OCI-LY1 (cell line): ENCODE measurements at regions not wholly inside any gene's neighbourhood (a gene's known extent, or its start where the extent isn't known, plus 50 kb on each side); places are given as distances from the start of the nearest gene placed in this dataset.

Source experiments
- H2AFZ ChIP-seq: fragments of 200-600 bp; sonication (generic), shearing (Covaris generic); 2 replicates; pipeline ENCODE4 v1.6.0; 2014; ENCODE audit warnings: antibody characterized with exemption, mild to moderate bottlenecking, low read length
- H3F3A ChIP-seq: fragments of 200-600 bp; sonication (generic), shearing (Covaris generic); 2 replicates; pipeline ENCODE4 v1.6.0; 2014; ENCODE audit warnings: mild to moderate bottlenecking, antibody characterized with exemption, low read length, moderate library complexity; ENCODE audit not compliant: insufficient read depth
- H3K27ac ChIP-seq: fragments of 200-600 bp; sonication (generic); 2 replicates; pipeline ENCODE4 v1.5.1; 2014; ENCODE audit warnings: low read length, mixed run types, mild to moderate bottlenecking, low read depth; ENCODE audit not compliant: poor library complexity, severe bottlenecking
- H3K27me3 ChIP-seq: fragments of 200-600 bp; sonication (generic); 2 replicates; pipeline ENCODE4 v1.6.0; 2014; ENCODE audit warnings: antibody characterized with exemption, mild to moderate bottlenecking, low read length, moderate library complexity; ENCODE audit not compliant: insufficient read depth
- H3K36me3 ChIP-seq: fragments of 200-600 bp; sonication (generic); 2 replicates; pipeline ENCODE4 v1.6.1; 2014; ENCODE audit warnings: mild to moderate bottlenecking, antibody characterized with exemption, low read length, moderate library complexity, mixed read lengths; ENCODE audit not compliant: insufficient read depth
- H3K4me1 ChIP-seq: fragments of 200-600 bp; sonication (generic); 2 replicates; pipeline ENCODE4 v1.5.1; 2014; ENCODE audit warnings: mild to moderate bottlenecking, low read length, moderate library complexity; ENCODE audit not compliant: insufficient read depth, severe bottlenecking
- H3K4me2 ChIP-seq: fragments of 200-600 bp; sonication (generic), shearing (Covaris generic); 2 replicates; pipeline ENCODE4 v1.6.1; 2014; ENCODE audit warnings: low read length
- H3K4me3 ChIP-seq: fragments of 200-600 bp; sonication (generic); 2 replicates; pipeline ENCODE4 v1.5.1; 2014; ENCODE audit warnings: low read length, low read depth, mild to moderate bottlenecking, mixed read lengths; ENCODE audit not compliant: poor library complexity, severe bottlenecking
- H3K79me2 ChIP-seq: fragments of 200-600 bp; shearing (Covaris generic); 2 replicates; pipeline ENCODE4 v1.6.1; 2016; ENCODE audit warnings: mixed run types, low read length, mixed read lengths; ENCODE audit not compliant: insufficient read depth
- H3K9ac ChIP-seq: fragments of 200-600 bp; sonication (generic), shearing (Covaris generic); 2 replicates; pipeline ENCODE4 v1.6.1; 2014; ENCODE audit warnings: mild to moderate bottlenecking, low read length, mixed read lengths
- H3K9me2 ChIP-seq: fragments of 200-600 bp; sonication (generic), shearing (Covaris generic); 2 replicates; pipeline ENCODE4 v1.6.1; 2014; ENCODE audit warnings: low read depth, mild to moderate bottlenecking, low read length, mixed read lengths
- H3K9me3 ChIP-seq: fragments of 200-600 bp; shearing (Covaris generic); 2 replicates; pipeline ENCODE4 v1.6.1; 2014; ENCODE audit warnings: low read length, mixed read lengths
- H4K20me1 ChIP-seq: fragments of 200-600 bp; sonication (generic), shearing (Covaris generic); 2 replicates; pipeline ENCODE4 v1.6.0; 2016; ENCODE audit warnings: mild to moderate bottlenecking, low read length; ENCODE audit not compliant: insufficient read depth
- EZH2 ChIP-seq: fragments of 200-600 bp; sonication (generic), shearing (Covaris generic); IDR thresholded peaks from 2 replicates; pipeline ENCODE4 v1.8.0; 2017; ENCODE audit warnings: borderline replicate concordance, mixed run types, mild to moderate bottlenecking, antibody characterized with exemption, low read length, moderate library complexity, mixed read lengths
- TF ChIP-seq, protein P1 (sequence below): fragments of 200-600 bp; sonication (generic), shearing (Covaris generic); IDR thresholded peaks from 2 replicates; pipeline ENCODE4 v1.5.1; 2017; ENCODE audit warnings: mild to moderate bottlenecking, antibody characterized with exemption, low read length, moderate library complexity, mixed read lengths

DNA sequence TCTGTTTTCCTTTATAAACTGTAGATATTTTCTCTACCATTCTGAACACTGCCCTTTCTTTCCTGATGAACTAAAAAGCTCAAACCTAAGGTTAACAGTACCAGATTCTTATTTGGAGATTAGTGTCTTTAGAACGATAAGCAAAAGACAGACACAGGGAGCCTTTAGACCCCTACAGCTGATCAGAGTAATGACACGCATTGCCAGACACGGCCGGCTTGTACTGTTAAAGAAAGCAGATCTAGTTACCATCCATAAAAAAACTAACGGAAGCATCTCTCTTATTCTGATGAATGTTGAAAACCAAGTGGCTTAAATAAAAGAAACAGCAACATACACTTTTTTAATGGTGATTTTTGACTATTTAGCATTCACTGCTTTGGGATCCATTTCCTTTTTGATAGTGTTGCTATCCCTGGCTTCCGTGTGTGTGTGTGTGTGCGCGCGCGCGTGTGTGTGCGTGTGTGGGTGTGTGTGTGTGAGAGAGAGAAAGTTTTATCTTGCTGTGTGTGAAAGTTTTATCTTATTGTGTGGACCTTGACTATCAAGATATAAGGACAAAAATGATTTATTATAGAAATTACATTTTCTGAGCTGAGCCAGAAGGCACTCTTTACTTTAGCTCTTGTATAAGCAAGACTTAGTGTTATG is 95.6 kb upstream of the SLC35B3 start:
- Histone ChIP-seq H3K27ac (no peak overlapping the region), H3K27me3 (no peaks in the 10 kb centered on the region), H3K9me3 (no peaks in the 10 kb centered on the region), H3K9me2 (no peaks in the 10 kb centered on the region), H4K20me1 (no peaks in the 10 kb centered on the region), H3F3A (no peaks in the 10 kb centered on the region), H2AFZ (no peak overlapping the region), H3K4me2 (no peak overlapping the region), H3K9ac (no peak overlapping the region), H3K36me3 (no peaks in the 10 kb centered on the region), H3K79me2 (no peaks in the 10 kb centered on the region), H3K4me3 (no peak overlapping the region), H3K4me1 (no peaks in the 10 kb centered on the region)
- no peak for TF ChIP-seq EZH2
- TF ChIP-seq, protein P1, sequence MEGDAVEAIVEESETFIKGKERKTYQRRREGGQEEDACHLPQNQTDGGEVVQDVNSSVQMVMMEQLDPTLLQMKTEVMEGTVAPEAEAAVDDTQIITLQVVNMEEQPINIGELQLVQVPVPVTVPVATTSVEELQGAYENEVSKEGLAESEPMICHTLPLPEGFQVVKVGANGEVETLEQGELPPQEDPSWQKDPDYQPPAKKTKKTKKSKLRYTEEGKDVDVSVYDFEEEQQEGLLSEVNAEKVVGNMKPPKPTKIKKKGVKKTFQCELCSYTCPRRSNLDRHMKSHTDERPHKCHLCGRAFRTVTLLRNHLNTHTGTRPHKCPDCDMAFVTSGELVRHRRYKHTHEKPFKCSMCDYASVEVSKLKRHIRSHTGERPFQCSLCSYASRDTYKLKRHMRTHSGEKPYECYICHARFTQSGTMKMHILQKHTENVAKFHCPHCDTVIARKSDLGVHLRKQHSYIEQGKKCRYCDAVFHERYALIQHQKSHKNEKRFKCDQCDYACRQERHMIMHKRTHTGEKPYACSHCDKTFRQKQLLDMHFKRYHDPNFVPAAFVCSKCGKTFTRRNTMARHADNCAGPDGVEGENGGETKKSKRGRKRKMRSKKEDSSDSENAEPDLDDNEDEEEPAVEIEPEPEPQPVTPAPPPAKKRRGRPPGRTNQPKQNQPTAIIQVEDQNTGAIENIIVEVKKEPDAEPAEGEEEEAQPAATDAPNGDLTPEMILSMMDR: no peak

DNA sequence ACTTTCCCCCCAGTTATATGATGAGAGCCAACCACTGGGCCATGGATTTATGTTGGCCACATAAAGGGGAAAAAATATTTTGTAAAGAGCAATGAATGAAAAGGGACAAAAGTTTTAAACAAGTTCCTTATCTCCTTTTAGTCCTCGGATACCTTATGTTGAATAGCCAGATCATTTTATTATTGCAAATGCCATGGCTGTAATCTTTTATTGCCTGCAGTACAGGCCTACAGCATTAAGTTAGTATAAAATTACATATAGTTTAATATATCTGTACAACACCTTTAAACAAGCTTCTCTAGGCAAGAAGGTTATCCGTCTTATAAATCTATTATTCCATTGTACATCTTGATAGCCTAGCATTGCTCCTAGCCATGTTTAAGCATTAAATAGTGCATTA is 93.9 kb upstream of the SLC35B3 start:
- no peak overlapping the region for H3K4me3 ChIP-seq
- H3K27me3 ChIP-seq: no peaks in the 10 kb centered on the region
- no peaks in the 10 kb centered on the region for H3K36me3 ChIP-seq
- H4K20me1 ChIP-seq: no peaks in the 10 kb centered on the region
- no peak overlapping the region for H2AFZ ChIP-seq
- no peak overlapping the region for H3K4me2 ChIP-seq
- H3K9ac ChIP-seq: no peak overlapping the region
- H3K9me3 ChIP-seq: no peaks in the 10 kb centered on the region
- H3K4me1 ChIP-seq: no peaks in the 10 kb centered on the region
- no peak overlapping the region for H3K27ac ChIP-seq
- H3F3A ChIP-seq: no peaks in the 10 kb centered on the region
- no peaks in the 10 kb centered on the region for H3K79me2 ChIP-seq
- TF ChIP-seq EZH2: no peak
- TF ChIP-seq, protein P1: no peak
- no peaks in the 10 kb centered on the region for H3K9me2 ChIP-seq

DNA sequence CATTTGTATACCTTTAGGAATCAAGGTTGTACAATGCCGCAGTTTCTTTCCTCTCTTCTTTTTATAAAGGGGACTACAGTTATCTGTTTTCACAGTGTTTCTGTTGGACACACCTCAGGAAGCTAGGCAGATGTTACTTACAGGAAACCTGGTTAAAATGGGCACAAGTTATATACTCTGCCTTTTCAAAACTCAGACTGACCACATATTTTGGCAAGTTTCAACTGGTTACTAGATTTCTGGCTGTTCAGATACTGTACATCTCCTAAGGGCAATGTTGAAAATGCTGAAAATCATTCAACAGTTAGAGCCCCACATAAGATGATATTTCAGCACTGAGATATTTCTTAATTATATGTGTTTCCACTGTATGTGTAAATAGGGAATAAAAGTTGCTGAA is 92.5 kb upstream of the SLC35B3 start:
- Histone ChIP-seq H4K20me1 (no peaks in the 10 kb centered on the region), H3K36me3 (no peaks in the 10 kb centered on the region), H3K4me1 (no peaks in the 10 kb centered on the region), H3K27ac (no peak overlapping the region), H3K9me2 (no peaks in the 10 kb centered on the region), H3K79me2 (no peaks in the 10 kb centered on the region), H3K9me3 (no peaks in the 10 kb centered on the region), H3K9ac (no peak overlapping the region), H3K4me2 (no peak overlapping the region), H3K27me3 (no peaks in the 10 kb centered on the region), H2AFZ (no peak overlapping the region), H3F3A (no peaks in the 10 kb centered on the region), H3K4me3 (no peak overlapping the region)
- TF ChIP-seq EZH2: no peak
- TF ChIP-seq, protein P1: no peak
